ENCODE measurements at regions not wholly inside any gene's neighbourhood (a gene's known extent, or its start where the extent isn't known, plus 50 kb on each side); places are given as distances from the start of the nearest gene placed in this dataset.

- no peaks in the 10 kb centered on the region for H3K4me1 ChIP-seq
- no peak overlapping the region for H3K27ac ChIP-seq
- no peak overlapping the region for H3K4me3 ChIP-seq
- DNase-seq (no peak), ATAC-seq (no peak)
- intact Hi-C loops (cut with DNase I), result no loop called here
- no peak for TF ChIP-seq CTCF (IDR thresholded peaks at IDR 0.05)
- no peaks in the 10 kb centered on the region for H3K9me3 ChIP-seq
- peaks cover 2% of the 10 kb centered on the region for H3K27me3 ChIP-seq
- no peaks in the 10 kb centered on the region for H3K36me3 ChIP-seq
These were observed 255.9 kb upstream of the SMIM21 start for GRCh38 chr18:75683426-75683825.

- Histone ChIP-seq H3K4me1 (no peaks in the 10 kb centered on the region), H3K4me3 (no peak overlapping the region), H3K9me3 (no peaks in the 10 kb centered on the region), H3K27me3 (peaks cover 2% of the 10 kb centered on the region), H3K36me3 (no peaks in the 10 kb centered on the region), H3K27ac (no peak overlapping the region)
- ATAC-seq (no peak), DNase-seq (no peak)
- intact Hi-C loops (cut with DNase I), result no loop called here
- no peak for TF ChIP-seq CTCF (IDR thresholded peaks at IDR 0.05)
These were observed 254.1 kb upstream of the SMIM21 start for GRCh38 chr18:75681538-75682115.

GRCh38 chr18:75679331-75679730, 251.8 kb upstream of the SMIM21 start:
- peak; percentile 23 for ATAC-seq
- intact Hi-C loops (cut with DNase I), result no loop called here
- no peak overlapping the region for H3K27ac ChIP-seq
- no peak overlapping the region for H3K4me3 ChIP-seq
- no peaks in the 10 kb centered on the region for H3K27me3 ChIP-seq
- no peaks in the 10 kb centered on the region for H3K4me1 ChIP-seq
- no peaks in the 10 kb centered on the region for H3K36me3 ChIP-seq
- H3K9me3 ChIP-seq, result no peaks in the 10 kb centered on the region
- TF ChIP-seq CTCF (IDR thresholded peaks at IDR 0.05), result no peak
- no peak for DNase-seq

- Histone ChIP-seq H3K27ac (no peak overlapping the region), H3K9me3 (no peaks in the 10 kb centered on the region), H3K27me3 (no peaks in the 10 kb centered on the region), H3K4me1 (no peaks in the 10 kb centered on the region), H3K4me3 (no peak overlapping the region), H3K36me3 (no peaks in the 10 kb centered on the region)
- no peak for DNase-seq
- no peak for ATAC-seq
- TF ChIP-seq CTCF (IDR thresholded peaks at IDR 0.05), result no peak
- intact Hi-C loops (cut with DNase I), result no loop called here
These were observed 251.1 kb upstream of the SMIM21 start for GRCh38 chr18:75678627-75679026.

GRCh38 chr18:75677696-75678455, 250.4 kb upstream of the SMIM21 start:
- no peak overlapping the region for H3K4me3 ChIP-seq
- no peak for TF ChIP-seq CTCF (IDR thresholded peaks at IDR 0.05)
- no peak overlapping the region for H3K27ac ChIP-seq
- H3K4me1 ChIP-seq, result no peaks in the 10 kb centered on the region
- no peaks in the 10 kb centered on the region for H3K9me3 ChIP-seq
- no peaks in the 10 kb centered on the region for H3K27me3 ChIP-seq
- no peaks in the 10 kb centered on the region for H3K36me3 ChIP-seq
- DNase-seq (no peak), ATAC-seq (no peak)
- intact Hi-C loops (cut with DNase I), result no loop called here
